Left lung (tissue), 4 donors: ENCODE measurements at regions not wholly inside any gene's neighbourhood (a gene's known extent, or its start where the extent isn't known, plus 50 kb on each side); places are given as distances from the start of the nearest gene placed in this dataset.

Experiments used
- ATAC-seq: fragments of 200-7000 bp; cut with Tn5 transposase; one replicate; pipeline ENCODE4 v1.9.1; 2020; ENCODE audit warnings: moderate library complexity
- DNase-seq, 4 donors: peaks; one replicate each; pipeline ENCODE4 v3.0.0-alpha.2; 2013 to 2020
- H3K27ac ChIP-seq, 2 donors: fragments of 200-600 bp; sonication (generic) in 1 of 2; one replicate each; pipeline versions ENCODE4 v1.5.0 to v1.8.0; 2020 to 2021
- H3K27me3 ChIP-seq, 2 donors: fragments of 200-600 bp; sonication (generic) in 1 of 2; one replicate each; pipeline versions ENCODE4 v1.5.0 to v1.8.0; 2020 to 2021
- H3K36me3 ChIP-seq, 2 donors: fragments of 200-600 bp; sonication (generic) in 1 of 2; one replicate each; pipeline versions ENCODE4 v1.5.0 to v1.8.0; 2020 to 2021
- H3K4me1 ChIP-seq, 2 donors: fragments of 200-600 bp; one replicate each; pipeline ENCODE4 v1.8.0; 2021
- H3K4me3 ChIP-seq, 2 donors: fragments of 200-600 bp; sonication (generic) in 1 of 2; one replicate each; pipeline versions ENCODE4 v1.5.0 to v1.8.0; 2020 to 2021; ENCODE audit warnings: mild to moderate bottlenecking in 1 of 2
- H3K9me3 ChIP-seq, 2 donors: fragments of 200-600 bp; sonication (generic) in 1 of 2; one replicate each; pipeline versions ENCODE4 v1.5.0 to v1.8.0; 2020 to 2021
- intact Hi-C, 2 donors: fragments of 100-400 bp; cut with DNase I; formaldehyde crosslinking; loops; one replicate each; pipeline versions ENCODE4 v1.11.2 to v1.14.2; 2022
- TF ChIP-seq, protein P1 (sequence below), 2 donors: fragments of 200-600 bp; sonication (generic) in 1 of 2; IDR thresholded peaks; one replicate each; pipeline versions ENCODE4 v1.5.0 to v1.8.0; 2021; ENCODE audit warnings: antibody characterized with exemption in 2 of 2
- donor health status: DM: no; HTN: yes; CAD: no.
- donor health status: DM: no; HTN: no; CAD: no.

- ATAC-seq = no peak
Measured at GRCh38 chr9:75395336-75395735, 307.0 kb downstream of the OSTF1 start.

DNA sequence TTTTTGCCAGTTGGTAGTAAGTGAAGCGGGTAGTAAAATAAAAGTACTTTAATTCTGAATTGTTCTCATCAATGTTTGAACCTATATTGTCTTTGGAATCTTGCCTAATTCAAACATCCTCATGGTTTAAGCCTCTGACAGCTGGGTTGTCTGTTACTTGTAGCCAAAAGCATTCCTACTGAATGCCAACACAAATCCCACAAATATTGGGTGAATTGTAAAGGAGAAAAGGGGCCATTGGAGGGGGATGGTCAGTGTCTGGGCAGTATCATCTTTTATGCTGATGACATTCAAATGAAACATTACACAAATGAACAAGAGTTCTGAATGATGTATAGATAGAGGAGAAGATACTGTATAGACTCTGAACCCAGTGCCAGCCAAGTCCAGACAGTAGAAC, 309.5 kb downstream of the OSTF1 start:
- Histone ChIP-seq H3K27ac (no peak overlapping the region), H3K4me3 (no peak overlapping the region), H3K4me1 (no peaks in the 10 kb centered on the region), H3K9me3 (no peaks in the 10 kb centered on the region), H3K36me3 (no peaks in the 10 kb centered on the region), H3K27me3 (no peaks in the 10 kb centered on the region)
- no peak for DNase-seq
- no peak for ATAC-seq
- TF ChIP-seq, protein P1, sequence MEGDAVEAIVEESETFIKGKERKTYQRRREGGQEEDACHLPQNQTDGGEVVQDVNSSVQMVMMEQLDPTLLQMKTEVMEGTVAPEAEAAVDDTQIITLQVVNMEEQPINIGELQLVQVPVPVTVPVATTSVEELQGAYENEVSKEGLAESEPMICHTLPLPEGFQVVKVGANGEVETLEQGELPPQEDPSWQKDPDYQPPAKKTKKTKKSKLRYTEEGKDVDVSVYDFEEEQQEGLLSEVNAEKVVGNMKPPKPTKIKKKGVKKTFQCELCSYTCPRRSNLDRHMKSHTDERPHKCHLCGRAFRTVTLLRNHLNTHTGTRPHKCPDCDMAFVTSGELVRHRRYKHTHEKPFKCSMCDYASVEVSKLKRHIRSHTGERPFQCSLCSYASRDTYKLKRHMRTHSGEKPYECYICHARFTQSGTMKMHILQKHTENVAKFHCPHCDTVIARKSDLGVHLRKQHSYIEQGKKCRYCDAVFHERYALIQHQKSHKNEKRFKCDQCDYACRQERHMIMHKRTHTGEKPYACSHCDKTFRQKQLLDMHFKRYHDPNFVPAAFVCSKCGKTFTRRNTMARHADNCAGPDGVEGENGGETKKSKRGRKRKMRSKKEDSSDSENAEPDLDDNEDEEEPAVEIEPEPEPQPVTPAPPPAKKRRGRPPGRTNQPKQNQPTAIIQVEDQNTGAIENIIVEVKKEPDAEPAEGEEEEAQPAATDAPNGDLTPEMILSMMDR (IDR thresholded peaks at IDR 0.05) = no peak
- intact Hi-C loops = no loop called here

More at GRCh38 chr9:75395336-75395735, 307.0 kb downstream of the OSTF1 start:
- DNase-seq = no peak
- no peak overlapping the region for H3K27ac ChIP-seq
- no peak overlapping the region for H3K4me3 ChIP-seq
- no peaks in the 10 kb centered on the region for H3K27me3 ChIP-seq
- no peaks in the 10 kb centered on the region for H3K4me1 ChIP-seq
- TF ChIP-seq, protein P1 (IDR thresholded peaks at IDR 0.05) = no peak
- no peaks in the 10 kb centered on the region for H3K9me3 ChIP-seq
- intact Hi-C loops = no loop called here
- no peaks in the 10 kb centered on the region for H3K36me3 ChIP-seq

DNA sequence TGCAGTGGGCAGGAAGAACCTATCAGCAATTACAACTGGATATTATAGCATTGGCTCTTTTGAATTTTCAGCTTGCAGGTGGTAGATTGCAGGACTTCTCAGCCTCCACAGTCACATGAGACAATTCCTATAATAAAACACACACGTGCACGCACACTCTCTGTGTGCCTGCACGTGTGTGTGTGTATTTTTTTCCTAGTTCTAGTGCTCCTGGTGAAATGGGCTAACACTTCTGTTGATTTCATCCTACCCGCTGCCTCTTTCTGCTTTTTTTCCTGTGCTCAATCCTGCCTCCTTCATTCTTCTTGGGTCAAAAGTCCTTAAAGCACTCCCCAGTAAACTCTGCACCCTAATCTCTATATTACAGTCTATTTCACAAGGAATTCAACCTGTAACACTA, 320.1 kb downstream of the OSTF1 start:
- H3K9me3 ChIP-seq = no peaks in the 10 kb centered on the region
- no peaks in the 10 kb centered on the region for H3K27me3 ChIP-seq
- intact Hi-C loops = no loop called here
- H3K27ac ChIP-seq = no peak overlapping the region
- no peaks in the 10 kb centered on the region for H3K36me3 ChIP-seq
- DNase-seq = no peak
- H3K4me1 ChIP-seq = no peaks in the 10 kb centered on the region
- no peak overlapping the region for H3K4me3 ChIP-seq
- no peak for ATAC-seq
- TF ChIP-seq, protein P1 (IDR thresholded peaks at IDR 0.05) = no peak

GRCh38 chr9:75410405-75410804, 322.1 kb downstream of the OSTF1 start:
- no peak for ATAC-seq
- H3K27me3 ChIP-seq = no peaks in the 10 kb centered on the region
- no peak for DNase-seq
- H3K4me3 ChIP-seq = no peak overlapping the region
- no peak overlapping the region for H3K27ac ChIP-seq
- H3K36me3 ChIP-seq = no peaks in the 10 kb centered on the region
- no peaks in the 10 kb centered on the region for H3K4me1 ChIP-seq
- intact Hi-C loops = no loop called here
- H3K9me3 ChIP-seq = no peaks in the 10 kb centered on the region
- TF ChIP-seq, protein P1 (IDR thresholded peaks at IDR 0.05) = no peak

GRCh38 chr9:75414371-75415160, 326.3 kb downstream of the OSTF1 start:
- Histone ChIP-seq H3K36me3 (no peaks in the 10 kb centered on the region), H3K27ac (no peak overlapping the region), H3K4me3 (no peak overlapping the region), H3K9me3 (no peaks in the 10 kb centered on the region), H3K4me1 (no peaks in the 10 kb centered on the region), H3K27me3 (no peaks in the 10 kb centered on the region)
- ATAC-seq = no peak
- TF ChIP-seq, protein P1 (IDR thresholded peaks at IDR 0.05) = no peak
- DNase-seq = no peak
- intact Hi-C loops = no loop called here
